GM12865 (cell line): ENCODE measurements at regions not wholly inside any gene's neighbourhood (a gene's known extent, or its start where the extent isn't known, plus 50 kb on each side); places are given as distances from the start of the nearest gene placed in this dataset.

ENCODE experiments used
- DNase-seq: peaks from one replicate; pipeline ENCODE4 v3.0.0; 2010; ENCODE audit warnings: low read depth
- H3K4me3 ChIP-seq: 2 replicates; pipeline ENCODE4 v1.5.1; 2011; ENCODE audit warnings: mild to moderate bottlenecking, low read depth, low read length, control low read depth
- TF ChIP-seq, protein P1 (sequence below): IDR thresholded peaks from 2 replicates; pipeline ENCODE4 v1.5.1; 2011; ENCODE audit warnings: low read length, control low read depth, low read depth, inconsistent platforms; ENCODE audit not compliant: insufficient read depth; ENCODE audit errors: missing control alignments

GRCh38 chr2:48257456-48257855, 57.0 kb upstream of the FOXN2 start:
- no peak for DNase-seq
- H3K4me3 ChIP-seq, result no peak overlapping the region
- TF ChIP-seq, protein P1, sequence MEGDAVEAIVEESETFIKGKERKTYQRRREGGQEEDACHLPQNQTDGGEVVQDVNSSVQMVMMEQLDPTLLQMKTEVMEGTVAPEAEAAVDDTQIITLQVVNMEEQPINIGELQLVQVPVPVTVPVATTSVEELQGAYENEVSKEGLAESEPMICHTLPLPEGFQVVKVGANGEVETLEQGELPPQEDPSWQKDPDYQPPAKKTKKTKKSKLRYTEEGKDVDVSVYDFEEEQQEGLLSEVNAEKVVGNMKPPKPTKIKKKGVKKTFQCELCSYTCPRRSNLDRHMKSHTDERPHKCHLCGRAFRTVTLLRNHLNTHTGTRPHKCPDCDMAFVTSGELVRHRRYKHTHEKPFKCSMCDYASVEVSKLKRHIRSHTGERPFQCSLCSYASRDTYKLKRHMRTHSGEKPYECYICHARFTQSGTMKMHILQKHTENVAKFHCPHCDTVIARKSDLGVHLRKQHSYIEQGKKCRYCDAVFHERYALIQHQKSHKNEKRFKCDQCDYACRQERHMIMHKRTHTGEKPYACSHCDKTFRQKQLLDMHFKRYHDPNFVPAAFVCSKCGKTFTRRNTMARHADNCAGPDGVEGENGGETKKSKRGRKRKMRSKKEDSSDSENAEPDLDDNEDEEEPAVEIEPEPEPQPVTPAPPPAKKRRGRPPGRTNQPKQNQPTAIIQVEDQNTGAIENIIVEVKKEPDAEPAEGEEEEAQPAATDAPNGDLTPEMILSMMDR, result no peak

DNA sequence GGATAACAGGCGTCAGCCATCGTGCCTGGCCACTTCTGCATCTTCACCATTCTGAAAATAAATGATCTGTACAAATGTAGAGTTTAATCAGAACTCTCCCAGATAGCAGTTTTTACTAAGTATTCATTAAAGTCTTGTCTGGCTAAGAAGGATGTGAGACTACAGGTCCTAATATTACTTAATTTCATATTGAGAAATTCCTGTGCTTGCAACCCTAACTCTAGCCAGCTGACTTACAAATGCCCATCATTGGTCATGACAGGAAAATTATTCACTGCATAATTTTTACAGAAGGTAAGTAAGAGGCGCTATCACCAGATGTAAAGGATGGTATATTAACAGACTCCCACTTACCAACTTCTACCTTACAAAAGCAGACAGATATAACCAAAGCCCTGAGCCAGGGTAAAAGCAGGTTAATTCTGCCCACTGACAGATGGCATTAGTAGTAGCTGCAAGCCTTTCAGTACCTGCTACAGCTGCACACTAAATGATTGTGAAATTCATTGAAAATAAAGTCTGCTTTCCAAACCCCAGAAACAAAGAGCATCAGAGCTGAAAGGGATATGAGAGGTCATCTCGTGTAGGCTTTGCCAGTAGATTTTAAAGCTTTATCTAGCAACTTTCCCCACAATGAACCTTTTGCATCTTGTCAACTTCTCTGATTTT, 55.9 kb upstream of the FOXN2 start:
- DNase-seq, result no peak
- no peak overlapping the region for H3K4me3 ChIP-seq
- TF ChIP-seq, protein P1, result no peak

GRCh38 chr2:48259811-48260210, 54.7 kb upstream of the FOXN2 start:
- TF ChIP-seq, protein P1, result no peak
- DNase-seq, result no peak
- no peak overlapping the region for H3K4me3 ChIP-seq

DNA sequence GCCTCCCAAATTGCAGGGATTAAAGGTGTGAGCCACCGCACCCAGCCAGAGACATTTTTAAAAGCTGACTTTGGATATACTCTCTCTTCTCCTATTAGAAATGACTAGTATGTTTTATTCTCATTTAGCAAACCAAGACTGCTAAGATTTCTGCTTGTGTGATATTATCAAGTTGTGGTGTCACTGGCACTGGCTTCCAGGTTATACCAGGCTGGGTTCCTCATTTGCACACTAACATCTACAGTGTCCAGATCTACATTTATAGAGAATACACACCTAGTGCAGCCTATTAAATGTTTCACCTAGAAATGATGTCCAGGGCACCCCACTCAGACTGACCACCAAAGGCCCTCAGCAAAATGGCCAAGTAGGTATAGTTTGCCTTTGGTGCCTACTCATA, 49.9 kb upstream of the FOXN2 start:
- TF ChIP-seq, protein P1, result no peak
- no peak overlapping the region for H3K4me3 ChIP-seq
- DNase-seq, result no peak
